RKO (cell line): ENCODE measurements at regions not wholly inside any gene's neighbourhood (a gene's known extent, or its start where the extent isn't known, plus 50 kb on each side); places are given as distances from the start of the nearest gene placed in this dataset.

ENCODE experiments used
- DNase-seq: peaks from one replicate; pipeline ENCODE4 v3.0.0-alpha.2; 2016; ENCODE audit warnings: low spot score

DNA sequence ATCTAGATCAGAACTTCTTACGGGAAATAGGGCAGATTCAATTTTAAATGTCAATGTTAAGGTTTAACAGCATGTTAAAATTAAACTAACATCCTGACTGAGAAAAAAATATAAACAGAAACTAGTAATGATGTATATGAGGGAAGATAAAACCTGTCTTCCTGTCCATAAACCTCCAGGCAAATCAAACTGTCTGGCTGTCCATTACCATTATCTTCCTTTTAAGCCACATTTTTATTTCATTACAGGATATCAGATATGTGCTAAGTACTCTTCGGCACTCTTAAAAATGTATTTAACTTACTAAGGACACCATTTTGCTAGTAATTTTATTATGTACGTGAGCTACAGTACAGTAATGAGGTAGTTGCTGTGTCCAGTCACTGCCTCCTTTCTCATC, 1461.7 kb upstream of the ALCAM start:
- DNase-seq: no peak

GRCh38 chr3:103906304-103906703, 1460.4 kb upstream of the ALCAM start:
- DNase-seq: no peak

- no peak for DNase-seq
These were observed 1459.9 kb upstream of the ALCAM start for GRCh38 chr3:103906808-103907207.

GRCh38 chr3:103907567-103907966, 1459.1 kb upstream of the ALCAM start:
- no peak for DNase-seq

- no peak for DNase-seq
These were observed 1457.3 kb upstream of the ALCAM start for GRCh38 chr3:103909395-103909794.

DNA sequence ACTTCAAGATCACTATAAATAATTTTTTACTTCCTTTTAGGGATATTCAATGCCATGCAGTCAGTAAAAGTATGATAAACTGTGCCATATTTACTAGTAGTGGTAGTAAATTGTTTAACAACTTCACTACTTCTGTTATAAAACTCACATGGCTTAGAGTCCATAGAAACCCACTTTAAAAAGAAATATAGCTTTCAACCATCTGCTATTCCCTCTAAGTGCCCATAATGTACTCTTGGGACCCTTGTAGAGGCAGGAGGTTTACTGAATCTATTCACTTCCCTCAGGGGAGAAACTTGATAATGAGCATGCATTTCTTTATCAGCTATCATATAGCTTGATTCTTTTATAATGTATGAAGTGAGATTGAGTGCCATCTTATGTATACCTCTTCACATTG, 1448.4 kb upstream of the ALCAM start:
- no peak for DNase-seq

GRCh38 chr3:103919327-103919726, 1447.4 kb upstream of the ALCAM start:
- no peak for DNase-seq

GRCh38 chr3:103923907-103924306, 1442.8 kb upstream of the ALCAM start:
- DNase-seq: no peak

DNA sequence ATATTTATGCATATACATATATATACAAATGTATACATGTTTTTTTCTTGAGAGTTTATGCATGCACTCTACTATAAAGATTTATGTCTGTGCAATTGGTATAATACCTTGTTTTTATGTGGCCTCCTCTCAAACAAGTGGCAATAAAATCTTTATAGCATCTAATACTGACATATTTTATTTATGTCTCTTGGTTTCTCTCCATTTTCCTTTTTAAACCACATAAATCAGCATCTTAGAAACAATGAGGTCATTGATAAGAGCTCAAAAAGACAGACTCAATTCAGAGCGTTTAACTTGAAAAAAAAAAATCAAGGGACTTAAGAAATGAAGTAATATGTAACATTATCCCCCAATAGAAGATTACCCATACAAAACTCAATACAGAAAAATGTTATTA, 1442.2 kb upstream of the ALCAM start:
- DNase-seq: no peak

GRCh38 chr3:103926936-103927335, 1439.8 kb upstream of the ALCAM start:
- DNase-seq: no peak

- no peak for DNase-seq
These were observed 1438.8 kb upstream of the ALCAM start for GRCh38 chr3:103927896-103928295.

- DNase-seq: no peak
These were observed 1429.6 kb upstream of the ALCAM start for GRCh38 chr3:103937094-103937493.

GRCh38 chr3:103947062-103947461, 1419.6 kb upstream of the ALCAM start:
- no peak for DNase-seq

DNA sequence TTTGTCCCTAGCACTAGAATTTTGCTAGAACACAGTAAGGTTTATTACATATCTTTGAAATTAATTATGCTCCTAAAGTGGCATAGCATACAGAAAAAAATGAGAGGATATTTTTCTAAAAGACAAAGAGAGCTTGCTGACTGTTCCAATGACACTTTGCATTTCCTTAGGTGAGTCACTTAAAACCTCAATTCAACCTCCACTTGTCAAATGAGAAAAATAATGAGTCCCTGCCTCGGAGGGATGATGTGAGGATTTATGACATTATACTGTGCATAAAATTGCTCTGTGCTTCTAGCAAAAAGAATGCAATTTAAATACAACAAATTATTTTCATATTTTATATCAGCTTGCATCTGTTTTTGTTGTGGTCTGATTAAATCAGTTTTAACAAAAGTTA, 1417.0 kb upstream of the ALCAM start:
- DNase-seq: peak; percentile 66

GRCh38 chr3:103950676-103951075, 1416.0 kb upstream of the ALCAM start:
- DNase-seq: no peak

DNA sequence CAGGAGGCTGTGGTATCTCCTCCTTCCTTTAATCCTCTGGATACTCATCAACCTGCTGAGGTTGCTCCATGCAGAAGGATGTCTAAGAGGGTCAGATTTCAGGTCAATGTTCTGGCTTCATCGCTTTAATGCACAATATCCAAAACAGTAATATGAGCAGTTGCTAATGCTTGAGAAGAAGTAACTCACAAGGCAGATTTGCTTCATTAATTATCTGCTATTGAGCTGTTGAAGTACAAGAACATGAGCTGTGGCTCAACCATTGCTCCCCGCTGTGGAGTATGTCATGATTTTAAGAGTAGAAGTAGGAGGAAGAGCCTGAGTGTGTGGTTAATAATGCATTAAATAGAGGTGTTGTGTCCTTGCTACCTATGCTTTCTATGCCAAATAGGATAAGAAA, 1412.9 kb upstream of the ALCAM start:
- DNase-seq: no peak

- no peak for DNase-seq
These were observed 1405.9 kb upstream of the ALCAM start for GRCh38 chr3:103960819-103961218.

GRCh38 chr3:103963599-103963998, 1403.1 kb upstream of the ALCAM start:
- no peak for DNase-seq

- DNase-seq: no peak
These were observed 1400.9 kb upstream of the ALCAM start for GRCh38 chr3:103965764-103966163.

DNA sequence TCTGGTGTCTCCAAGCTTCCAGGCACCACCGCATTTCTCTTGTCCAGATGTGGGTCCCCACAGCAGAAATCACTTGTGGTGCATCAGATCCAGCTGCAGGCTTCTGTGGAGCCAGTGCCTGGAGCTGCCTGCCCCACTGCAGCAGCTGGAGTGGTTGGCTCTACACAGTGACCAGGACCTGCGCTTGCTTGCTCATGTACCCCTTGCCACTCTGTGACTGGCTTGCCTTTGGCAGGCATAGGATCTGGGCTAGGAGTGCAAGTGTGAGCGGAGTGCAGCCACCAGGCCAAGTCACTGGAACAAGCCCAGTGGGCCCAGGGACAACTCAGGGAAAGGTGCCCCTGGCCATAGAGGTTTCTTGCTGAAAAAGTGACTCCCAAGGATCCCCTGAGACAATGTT, 1400.0 kb upstream of the ALCAM start:
- DNase-seq: no peak

DNA sequence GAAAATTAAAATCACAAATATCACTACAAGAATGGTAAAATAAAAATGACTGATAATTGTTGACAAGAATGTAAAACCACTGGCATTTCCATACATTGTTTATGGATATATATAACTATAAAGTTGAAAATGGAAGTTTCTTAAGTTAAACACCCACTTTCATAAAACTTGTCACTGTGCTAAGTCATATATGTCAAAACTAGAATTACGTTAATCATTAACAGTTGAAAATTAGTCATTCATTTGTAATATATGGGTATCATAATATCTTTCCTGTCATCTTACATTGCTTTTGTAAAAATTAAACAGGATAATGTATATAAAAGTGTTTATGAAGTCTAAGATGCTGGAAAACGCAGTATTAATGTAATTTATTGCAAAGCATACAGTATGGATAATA, 1398.6 kb upstream of the ALCAM start:
- no peak for DNase-seq

DNA sequence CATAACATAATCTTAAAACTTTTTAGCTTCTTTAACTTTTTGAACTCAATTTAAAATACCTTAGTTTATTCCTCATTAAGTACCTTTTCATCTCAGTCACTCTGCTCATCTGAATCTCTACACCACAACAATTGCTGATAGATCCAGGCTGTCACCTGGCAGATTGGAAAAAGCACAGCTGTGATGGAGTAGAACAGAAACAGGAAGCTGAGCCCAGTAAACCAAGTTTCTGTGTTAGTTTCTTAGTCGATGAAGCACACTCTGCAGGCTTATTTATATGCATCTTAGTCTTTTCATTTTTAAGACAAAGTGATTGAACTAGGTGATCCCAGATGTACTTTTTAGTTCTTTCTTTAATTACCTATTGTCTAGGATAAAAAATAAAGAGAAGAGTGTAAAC, 1398.0 kb upstream of the ALCAM start:
- DNase-seq: no peak

DNA sequence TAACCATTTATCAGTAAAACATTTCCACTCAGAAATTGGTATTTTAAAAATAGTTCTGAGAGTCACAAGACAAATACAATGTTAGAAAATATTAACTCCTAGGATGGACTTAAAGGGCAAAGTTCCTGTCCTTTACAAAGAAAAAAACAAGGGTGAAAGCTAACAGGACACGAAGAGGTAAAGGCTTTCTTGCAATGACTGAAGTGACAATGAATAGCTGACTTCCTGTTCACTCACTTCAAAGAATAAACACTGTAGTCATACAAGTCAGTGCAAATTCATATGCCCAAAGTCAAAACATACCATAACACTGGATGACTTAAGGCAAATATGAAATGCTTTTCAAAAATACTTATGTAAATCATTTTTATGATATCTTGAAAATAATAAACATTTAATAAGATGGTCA, 1389.8 kb upstream of the ALCAM start:
- DNase-seq: no peak

DNA sequence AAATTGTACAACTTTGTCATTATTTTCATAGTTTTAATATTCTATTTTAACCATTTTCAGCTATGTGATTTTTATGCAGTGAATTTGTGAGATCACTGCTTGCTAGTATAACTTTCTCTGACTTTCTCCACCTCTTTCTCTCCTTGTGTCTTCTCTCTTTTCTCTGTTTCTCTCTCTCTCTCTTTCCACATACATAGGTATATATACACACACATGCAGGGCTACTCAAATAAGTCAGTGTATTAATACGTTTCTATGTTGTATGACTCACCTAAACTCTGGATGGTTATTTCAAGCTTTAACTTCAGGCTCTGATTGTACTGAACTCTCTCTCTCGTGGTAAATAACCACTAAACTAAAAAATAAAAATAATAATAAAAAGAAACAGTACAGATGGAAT, 1389.3 kb upstream of the ALCAM start:
- no peak for DNase-seq

DNA sequence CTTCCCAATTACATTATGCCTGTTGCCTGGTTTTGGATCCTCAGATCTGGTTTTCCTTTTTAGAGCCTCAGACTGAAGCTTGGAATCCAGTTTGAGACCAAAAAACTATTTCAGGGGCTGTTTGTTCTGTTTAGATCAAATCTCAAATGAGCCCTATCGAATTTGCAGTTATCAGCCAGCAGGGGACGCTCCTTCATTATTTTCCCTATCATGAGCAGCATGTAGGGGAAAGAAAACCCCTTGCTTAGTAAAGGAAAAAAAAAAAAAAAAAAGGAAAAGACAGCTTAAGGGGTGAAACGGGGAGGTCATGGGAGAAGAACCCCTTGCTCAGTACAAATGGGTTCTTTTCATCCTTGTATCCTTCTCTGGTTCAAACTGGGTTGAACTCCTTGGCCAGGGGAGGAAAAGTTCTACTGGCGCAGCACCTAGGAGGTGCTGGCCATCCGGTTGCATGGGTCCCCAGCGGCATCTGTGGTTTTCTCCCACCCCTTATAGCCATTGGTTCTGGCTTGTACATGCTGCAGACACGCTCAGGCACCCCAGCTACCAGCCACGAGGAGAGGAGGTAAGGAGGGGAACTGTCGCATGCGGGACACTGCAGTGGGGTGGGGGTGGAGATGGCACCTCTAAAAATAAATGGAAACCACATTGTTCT, 1375.1 kb upstream of the ALCAM start:
- DNase-seq: no peak
